IMR-90 (cell line): ENCODE measurements at regions not wholly inside any gene's neighbourhood (a gene's known extent, or its start where the extent isn't known, plus 50 kb on each side); places are given as distances from the start of the nearest gene placed in this dataset.

Experiments used
- ATAC-seq: fragments of 200-7000 bp; cut with Tn5 transposase; 2 replicates; pipeline ENCODE4 v1.9.1; 2020; ENCODE audit warnings: low read depth, mild to moderate bottlenecking, moderate library complexity
- BruUV-seq: library from RNA; stranded (reverse); fragments of 400-500 nt; replicated peaks from 2 replicates; lab custom pipeline; 2021; lab: Mats Ljungman, UMichigan
- CTCF ChIA-PET: fragments of 300-600 bp; formaldehyde crosslinking; extraction: SDS; loops from one replicate; lab custom pipeline; 2021; ENCODE audit warnings: antibody characterized with exemption; lab: Yijun Ruan, JAX
- POLR2A ChIA-PET: fragments of 300-600 bp; sonication (Branson Sonifier 250); formaldehyde crosslinking; loops from one replicate; lab custom pipeline; 2022; ENCODE audit warnings: antibody characterized with exemption; ENCODE audit not compliant: unreplicated experiment; lab: Charles Lee
- DNase-seq: peaks from one replicate; pipeline ENCODE4 v3.0.0; 2013
- H2AFZ ChIP-seq: replicated peaks from 2 replicates; pipeline ENCODE3; 2013; ENCODE audit warnings: low read length, mild to moderate bottlenecking; ENCODE audit not compliant: poor library complexity
- H2AK5ac ChIP-seq: 2 replicates; pipeline ENCODE4 v1.6.1; 2013; ENCODE audit warnings: low read depth, low read length, inconsistent platforms
- H2AK9ac ChIP-seq: replicated peaks from 2 replicates; pipeline ENCODE3; 2013; ENCODE audit warnings: mild to moderate bottlenecking, low read depth, low read length, moderate library complexity; ENCODE audit not compliant: poor library complexity
- H2BK120ac ChIP-seq: 2 replicates; pipeline ENCODE4 v1.6.1; 2013; ENCODE audit warnings: low read depth, low read length, inconsistent platforms
- H2BK15ac ChIP-seq: 3 replicates; pipeline ENCODE4 v1.6.1; 2013; ENCODE audit warnings: low read depth, low read length, inconsistent platforms
- H2BK20ac ChIP-seq: 2 replicates; pipeline ENCODE4 v1.6.1; 2013; ENCODE audit warnings: low read depth, mild to moderate bottlenecking, inconsistent platforms, low read length, moderate library complexity
- H2BK5ac ChIP-seq: 2 replicates; pipeline ENCODE4 v1.6.1; 2013; ENCODE audit warnings: mild to moderate bottlenecking, low read depth, low read length, inconsistent platforms; ENCODE audit not compliant: poor library complexity, severe bottlenecking
- H3K14ac ChIP-seq: replicated peaks from 2 replicates; pipeline ENCODE4 v1.6.1; 2013; ENCODE audit warnings: low read depth, low read length, inconsistent platforms
- H3K18ac ChIP-seq: 2 replicates; pipeline ENCODE4 v1.6.1; 2013; ENCODE audit warnings: low read depth, low read length, control low read depth
- H3K23ac ChIP-seq: 2 replicates; pipeline ENCODE4 v1.6.1; 2013; ENCODE audit warnings: low read depth, low read length, inconsistent platforms
- H3K27ac ChIP-seq: 2 replicates; pipeline ENCODE4 v1.5.1; 2013; ENCODE audit warnings: mild to moderate bottlenecking, control low read depth, low read length; ENCODE audit not compliant: insufficient read depth
- H3K27me3 ChIP-seq: 2 replicates; pipeline ENCODE4 v1.6.1; 2013; ENCODE audit warnings: low read length; ENCODE audit not compliant: control insufficient read depth, insufficient read depth
- H3K36me3 ChIP-seq: 2 replicates; pipeline ENCODE4 v1.6.1; 2013; ENCODE audit warnings: low read length, mixed read lengths; ENCODE audit not compliant: control insufficient read depth, insufficient read depth
- H3K4ac ChIP-seq: 2 replicates; pipeline ENCODE4 v1.6.1; 2013; ENCODE audit warnings: low read depth, low read length, inconsistent platforms
- H3K4me1 ChIP-seq: 2 replicates; pipeline ENCODE4 v1.6.1; 2013; ENCODE audit warnings: low read length, mixed read lengths; ENCODE audit not compliant: control insufficient read depth, insufficient read depth
- H3K4me2 ChIP-seq: 2 replicates; pipeline ENCODE4 v1.6.1; 2013; ENCODE audit warnings: low read depth, mild to moderate bottlenecking, control low read depth, low read length, moderate library complexity
- H3K4me3 ChIP-seq: 2 replicates; pipeline ENCODE4 v1.5.1; 2013; ENCODE audit warnings: low read depth, mild to moderate bottlenecking, control low read depth, low read length, moderate library complexity; ENCODE audit not compliant: insufficient read depth
- H3K56ac ChIP-seq: 2 replicates; pipeline ENCODE4 v1.6.1; 2013; ENCODE audit warnings: low read length, inconsistent platforms; ENCODE audit not compliant: insufficient read depth; ENCODE audit errors: extremely low read depth
- H3K79me1 ChIP-seq, 2 experiments: 2 replicates each; pipeline ENCODE4 v1.6.1; 2013; ENCODE audit warnings: low read length in 2 of 2, inconsistent platforms in 1 of 2, low read depth in 1 of 2
- H3K9ac ChIP-seq: 2 replicates; pipeline ENCODE4 v1.6.1; 2013; ENCODE audit warnings: low read depth, low read length, control low read depth
- H3K9me1 ChIP-seq: 2 replicates; pipeline ENCODE4 v1.6.1; 2013; ENCODE audit warnings: low read length, inconsistent platforms; ENCODE audit not compliant: insufficient read depth
- H3K9me3 ChIP-seq: 2 replicates; pipeline ENCODE4 v1.6.1; 2013; ENCODE audit warnings: low read length; ENCODE audit not compliant: control insufficient read depth, insufficient read depth
- H4K20me1 ChIP-seq: 2 replicates; pipeline ENCODE4 v1.6.1; 2013; ENCODE audit warnings: low read length, inconsistent platforms; ENCODE audit not compliant: insufficient read depth
- H4K5ac ChIP-seq: 2 replicates; pipeline ENCODE4 v1.6.1; 2013; ENCODE audit warnings: mild to moderate bottlenecking, low read depth, low read length, control low read depth
- H4K8ac ChIP-seq, 2 experiments: 2 replicates each; pipeline ENCODE4 v1.6.1; 2013; ENCODE audit warnings: low read depth in 2 of 2, low read length in 2 of 2, control low read depth in 1 of 2, inconsistent platforms in 1 of 2
- H4K91ac ChIP-seq: 2 replicates; pipeline ENCODE4 v1.6.1; 2013; ENCODE audit warnings: low read depth, low read length, inconsistent platforms; ENCODE audit not compliant: insufficient read depth
- BHLHE40 ChIP-seq: fragments of 150-350 bp; IDR thresholded peaks from 2 replicates; pipeline ENCODE4 v1.6.1; 2016; ENCODE audit warnings: mild to moderate bottlenecking, low read depth, low read length
- CEBPB ChIP-seq: IDR thresholded peaks from 2 replicates; pipeline ENCODE4 v1.6.1; 2012; ENCODE audit warnings: low read depth, low read length, improper control_type of control experiment
- CHD1 ChIP-seq: IDR thresholded peaks from 2 replicates; pipeline ENCODE4 v1.6.1; 2012; ENCODE audit warnings: low read depth, low read length, improper control_type of control experiment
- CTCF ChIP-seq: conservative IDR thresholded peaks from 2 replicates; pipeline ENCODE4 v1.5.1; 2012; ENCODE audit warnings: mild to moderate bottlenecking, low read depth, low read length, improper control_type of control experiment
- FOS ChIP-seq: fragments of 150-350 bp; IDR thresholded peaks from 2 replicates; pipeline ENCODE4 v1.6.1; 2016; ENCODE audit warnings: low read depth, low read length
- MAFK ChIP-seq: IDR thresholded peaks from 2 replicates; pipeline ENCODE4 v1.6.1; 2012; ENCODE audit warnings: low read depth, low read length, improper control_type of control experiment
- MAZ ChIP-seq: IDR thresholded peaks from 2 replicates; pipeline ENCODE4 v1.6.1; 2012; ENCODE audit warnings: low read depth, mild to moderate bottlenecking, low read length, improper control_type of control experiment, moderate library complexity, borderline replicate concordance
- MXI1 ChIP-seq: IDR thresholded peaks from 2 replicates; pipeline ENCODE4 v1.6.1; 2012; ENCODE audit warnings: low read depth, mild to moderate bottlenecking, low read length, moderate library complexity, borderline replicate concordance
- NFE2L2 ChIP-seq: fragments of 150-350 bp; IDR thresholded peaks from 2 replicates; pipeline ENCODE4 v1.6.1; 2016; ENCODE audit warnings: low read depth, mild to moderate bottlenecking, low read length
- RAD21 ChIP-seq: IDR thresholded peaks from 2 replicates; pipeline ENCODE4 v1.6.1; 2012; ENCODE audit warnings: low read length, improper control_type of control experiment
- RCOR1 ChIP-seq: IDR thresholded peaks from 2 replicates; pipeline ENCODE4 v1.6.1; 2012; ENCODE audit warnings: mild to moderate bottlenecking, low read length, improper control_type of control experiment; ENCODE audit not compliant: insufficient replicate concordance
- RFX5 ChIP-seq: IDR thresholded peaks from 2 replicates; pipeline ENCODE4 v1.8.0; 2012; ENCODE audit warnings: low read depth, mild to moderate bottlenecking, low read length, moderate library complexity
- SMC3 ChIP-seq: fragments of 150-350 bp; IDR thresholded peaks from 2 replicates; pipeline ENCODE4 v1.6.1; 2016; ENCODE audit warnings: low read depth, mild to moderate bottlenecking, antibody characterized with exemption, low read length, moderate library complexity
- USF2 ChIP-seq: fragments of 150-350 bp; IDR thresholded peaks from 2 replicates; pipeline ENCODE4 v1.6.1; 2017; ENCODE audit warnings: mild to moderate bottlenecking, antibody characterized with exemption, low read length, low read depth
- WGBS, 2 experiments: methylation state at CpG; one replicate each; pipeline versions ENCODE4 v1.1.5 to v1.1.7; 2013; ENCODE audit warnings: missing lambda C conversion rate in 2 of 2; ENCODE audit not compliant: insufficient read length in 1 of 2; ENCODE audit errors: extremely low coverage in 2 of 2; 5-methylcytosine and 5-hydroxymethylcytosine counted together
- dilution Hi-C: fragments of 300-500 bp; cut with HindIII; formaldehyde crosslinking; loops from one replicate; pipeline ENCODE4 v1.14.3; 2018; ENCODE audit warnings: low sequenced_read_pairs; ENCODE audit not compliant: unreplicated experiment
- in situ Hi-C: fragments of 300-500 bp; cut with MboI; formaldehyde crosslinking; loops from 3 replicates; pipeline ENCODE4 v1.14.3; 2019; ENCODE audit warnings: low sequenced_read_pairs, inconsistent platforms, mixed read lengths
- intact Hi-C: fragments of 100-400 bp; cut with micrococcal nuclease; formaldehyde crosslinking; loops from 2 replicates; pipeline ENCODE4 v1.10.0; 2022

- CTCF ChIA-PET = interaction anchor here (0.6 kb wide), 1 partner anchor 24 kb away, joined by 3 read pairs; no protein-coding TSS in a partner anchor
- WGBS, 2 experiments = no CpG with 5 or more reads among the region's 1 CpG
Observed at GRCh38 chr6:139657119-139657518, 282.7 kb upstream of the CITED2 start.

More at GRCh38 chr6:139657119-139657518, 282.7 kb upstream of the CITED2 start:
- no peak overlapping the region for H4K91ac ChIP-seq
- no peak overlapping the region for H2BK120ac ChIP-seq
- no peak overlapping the region for H3K4ac ChIP-seq
- no peak overlapping the region for H3K27ac ChIP-seq
- H3K9me3 ChIP-seq = no peaks in the 10 kb centered on the region
- no peak overlapping the region for H4K5ac ChIP-seq
- intact Hi-C loops (no loop called here), dilution Hi-C loops (no loop called here), in situ Hi-C loops (no loop called here)
- TF ChIP-seq MXI1 = no peak
- no peak for TF ChIP-seq USF2
- TF ChIP-seq MAFK = no peak
- no peak for TF ChIP-seq NFE2L2
- TF ChIP-seq RCOR1 = no peak
- no peak for TF ChIP-seq BHLHE40
- no peak for TF ChIP-seq CTCF
- TF ChIP-seq FOS = no peak
- TF ChIP-seq RAD21 = no peak
- no peak for TF ChIP-seq RFX5
- TF ChIP-seq SMC3 = no peak
- TF ChIP-seq CHD1 = no peak
- no peak for TF ChIP-seq MAZ
- TF ChIP-seq CEBPB = no peak
- no peak overlapping the region for H3K56ac ChIP-seq
- H3K14ac ChIP-seq = no peak overlapping the region
- ATAC-seq = no peak
- no peaks in the 10 kb centered on the region for H3K36me3 ChIP-seq
- no peak overlapping the region for H2BK20ac ChIP-seq
- H2AK9ac ChIP-seq = no peak overlapping the region
- no peak overlapping the region for H2AFZ ChIP-seq
- H3K18ac ChIP-seq = no peak overlapping the region
- H3K27me3 ChIP-seq = no peaks in the 10 kb centered on the region
- H3K79me1 ChIP-seq = no peaks in the 10 kb centered on the region
- H3K9ac ChIP-seq = no peak overlapping the region
- DNase-seq = no peak
- no peaks in the 10 kb centered on the region for H3K9me1 ChIP-seq
- H2AK5ac ChIP-seq = no peak overlapping the region
- no peak overlapping the region for H4K8ac ChIP-seq
- H3K4me3 ChIP-seq = no peak overlapping the region
- POLR2A ChIA-PET = no interaction called here
- H4K20me1 ChIP-seq = no peaks in the 10 kb centered on the region
- no peak overlapping the region for H2BK5ac ChIP-seq
- H3K4me2 ChIP-seq = no peak overlapping the region
- H3K23ac ChIP-seq = no peak overlapping the region
- H3K4me1 ChIP-seq = no peaks in the 10 kb centered on the region
- no TSS peak for BruUV-seq
- no peak overlapping the region for H2BK15ac ChIP-seq
